Hepatocyte (in vitro differentiated cells): ENCODE measurements at regions not wholly inside any gene's neighbourhood (a gene's known extent, or its start where the extent isn't known, plus 50 kb on each side); places are given as distances from the start of the nearest gene placed in this dataset.
"Not testable (repeated sequence)": the region's sequence is repeated elsewhere in the genome, so short reads cannot be mapped to it uniquely, and the experiment has no call there.

Experiments
- DNase-seq: peaks from one replicate; pipeline ENCODE4 v3.0.0-alpha.2; 2016; ENCODE audit warnings: low spot score
- H2AFZ ChIP-seq: fragments of 200-600 bp; sonication (generic); 2 replicates; pipeline ENCODE4 v1.6.0; 2016; ENCODE audit warnings: antibody characterized with exemption, mild to moderate bottlenecking
- H3K27ac ChIP-seq: fragments of 200-600 bp; sonication (generic); 2 replicates; pipeline ENCODE4 v1.5.1; 2016; ENCODE audit warnings: mild to moderate bottlenecking
- H3K27me3 ChIP-seq: fragments of 200-600 bp; sonication (generic); 2 replicates; pipeline ENCODE4 v1.6.1; 2016
- H3K36me3 ChIP-seq: fragments of 200-600 bp; sonication (generic); replicated peaks from 2 replicates; pipeline ENCODE4 v1.5.1; 2016; ENCODE audit warnings: low read depth; ENCODE audit not compliant: insufficient read depth
- H3K4me1 ChIP-seq: fragments of 200-600 bp; sonication (generic); 2 replicates; pipeline ENCODE4 v1.5.1; 2016; ENCODE audit warnings: mild to moderate bottlenecking, moderate library complexity; ENCODE audit not compliant: insufficient read depth
- H3K4me2 ChIP-seq: fragments of 200-600 bp; sonication (generic); 2 replicates; pipeline ENCODE4 v1.6.0; 2016
- H3K4me3 ChIP-seq: fragments of 200-600 bp; sonication (generic); 2 replicates; pipeline ENCODE4 v1.5.1; 2016; ENCODE audit warnings: mild to moderate bottlenecking
- H3K79me2 ChIP-seq: fragments of 200-600 bp; sonication (generic); 2 replicates; pipeline ENCODE4 v1.6.0; 2017; ENCODE audit warnings: mild to moderate bottlenecking
- H3K9me2 ChIP-seq: fragments of 200-600 bp; sonication (generic); replicated peaks from 2 replicates; pipeline ENCODE4 v1.6.0; 2017; ENCODE audit warnings: mild to moderate bottlenecking; ENCODE audit not compliant: insufficient read depth
- H3K9me3 ChIP-seq: fragments of 200-600 bp; sonication (generic); 2 replicates; pipeline ENCODE4 v1.5.1; 2016; ENCODE audit warnings: low read depth, mild to moderate bottlenecking
- H4K20me1 ChIP-seq: fragments of 200-600 bp; sonication (generic); 2 replicates; pipeline ENCODE4 v1.6.0; 2016; ENCODE audit warnings: mild to moderate bottlenecking; ENCODE audit not compliant: insufficient read depth, poor library complexity, severe bottlenecking
- EZH2 ChIP-seq: fragments of 200-600 bp; sonication (generic); IDR thresholded peaks from 2 replicates; pipeline ENCODE4 v1.6.1; 2016; ENCODE audit warnings: antibody characterized with exemption, mild to moderate bottlenecking, borderline replicate concordance
- EZH2phosphoT487 ChIP-seq: fragments of 200-600 bp; sonication (generic); IDR thresholded peaks from one replicate; pipeline ENCODE4 v1.6.1; 2018; ENCODE audit warnings: antibody characterized with exemption, mild to moderate bottlenecking, low read depth, moderate library complexity; ENCODE audit not compliant: unreplicated experiment, severe bottlenecking
- WGBS: methylation state at CpG from one replicate; pipeline ENCODE4 v1.1.6; 2016; ENCODE audit warnings: low lambda C conversion rate; ENCODE audit errors: missing lambda C conversion rate; 5-methylcytosine and 5-hydroxymethylcytosine counted together
- TF ChIP-seq, protein P1 (sequence below): fragments of 200-600 bp; sonication (generic); IDR thresholded peaks from 2 replicates; pipeline ENCODE4 v1.5.1; 2016; ENCODE audit warnings: antibody characterized with exemption, mild to moderate bottlenecking; ENCODE audit not compliant: poor library complexity

DNA sequence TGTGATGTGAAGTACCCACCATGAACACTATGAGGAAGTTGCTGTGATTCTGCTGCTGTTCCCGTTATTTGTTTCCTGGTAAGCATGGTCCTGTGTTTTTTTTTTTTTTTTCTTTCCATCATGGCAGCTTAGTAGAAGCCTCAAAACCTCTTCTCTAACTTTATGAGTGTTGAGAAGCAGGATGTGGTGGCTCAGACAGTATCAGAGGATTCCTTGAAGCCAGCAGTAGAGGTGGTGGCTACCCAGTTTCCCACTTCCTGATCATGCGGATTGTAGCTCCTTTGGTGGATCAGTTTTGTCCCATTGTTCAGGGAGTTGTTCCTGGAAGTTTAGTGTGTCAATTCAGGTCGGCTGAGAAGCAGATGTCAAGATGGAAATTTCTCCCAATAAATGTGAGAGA, 175.8 kb downstream of the ATP23 start:
- Histone ChIP-seq H3K36me3 (no peaks in the 10 kb centered on the region), H3K4me1 (no peaks in the 10 kb centered on the region), H3K79me2 (no peaks in the 10 kb centered on the region), H3K27ac (no peak overlapping the region), H3K4me3 (no peak overlapping the region), H3K4me2 (no peak overlapping the region), H4K20me1 (no peaks in the 10 kb centered on the region), H3K27me3 (no peaks in the 10 kb centered on the region), H2AFZ (no peak overlapping the region), H3K9me2 (no peaks in the 10 kb centered on the region), H3K9me3 (no peaks in the 10 kb centered on the region)
- no peak for DNase-seq
- WGBS = 70% methylated on average over 3 of the region's 3 CpGs
- TF ChIP-seq EZH2 (no peak), EZH2phosphoT487 (no peak)
- TF ChIP-seq, protein P1, sequence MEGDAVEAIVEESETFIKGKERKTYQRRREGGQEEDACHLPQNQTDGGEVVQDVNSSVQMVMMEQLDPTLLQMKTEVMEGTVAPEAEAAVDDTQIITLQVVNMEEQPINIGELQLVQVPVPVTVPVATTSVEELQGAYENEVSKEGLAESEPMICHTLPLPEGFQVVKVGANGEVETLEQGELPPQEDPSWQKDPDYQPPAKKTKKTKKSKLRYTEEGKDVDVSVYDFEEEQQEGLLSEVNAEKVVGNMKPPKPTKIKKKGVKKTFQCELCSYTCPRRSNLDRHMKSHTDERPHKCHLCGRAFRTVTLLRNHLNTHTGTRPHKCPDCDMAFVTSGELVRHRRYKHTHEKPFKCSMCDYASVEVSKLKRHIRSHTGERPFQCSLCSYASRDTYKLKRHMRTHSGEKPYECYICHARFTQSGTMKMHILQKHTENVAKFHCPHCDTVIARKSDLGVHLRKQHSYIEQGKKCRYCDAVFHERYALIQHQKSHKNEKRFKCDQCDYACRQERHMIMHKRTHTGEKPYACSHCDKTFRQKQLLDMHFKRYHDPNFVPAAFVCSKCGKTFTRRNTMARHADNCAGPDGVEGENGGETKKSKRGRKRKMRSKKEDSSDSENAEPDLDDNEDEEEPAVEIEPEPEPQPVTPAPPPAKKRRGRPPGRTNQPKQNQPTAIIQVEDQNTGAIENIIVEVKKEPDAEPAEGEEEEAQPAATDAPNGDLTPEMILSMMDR = no peak

GRCh38 chr12:58117667-58118066, 176.3 kb downstream of the ATP23 start:
- Histone ChIP-seq H3K27me3 (no peaks in the 10 kb centered on the region), H3K79me2 (no peaks in the 10 kb centered on the region), H3K9me3 (no peaks in the 10 kb centered on the region), H3K4me1 (no peaks in the 10 kb centered on the region), H3K4me3 (no peak overlapping the region), H4K20me1 (no peaks in the 10 kb centered on the region), H3K27ac (no peak overlapping the region), H3K4me2 (no peak overlapping the region), H2AFZ (no peak overlapping the region), H3K9me2 (no peaks in the 10 kb centered on the region), H3K36me3 (no peaks in the 10 kb centered on the region)
- DNase-seq = no peak
- WGBS = 83% methylated on average over 4 of the region's 4 CpGs
- TF ChIP-seq, protein P1 = no peak
- TF ChIP-seq EZH2phosphoT487 (no peak), EZH2 (no peak)

DNA sequence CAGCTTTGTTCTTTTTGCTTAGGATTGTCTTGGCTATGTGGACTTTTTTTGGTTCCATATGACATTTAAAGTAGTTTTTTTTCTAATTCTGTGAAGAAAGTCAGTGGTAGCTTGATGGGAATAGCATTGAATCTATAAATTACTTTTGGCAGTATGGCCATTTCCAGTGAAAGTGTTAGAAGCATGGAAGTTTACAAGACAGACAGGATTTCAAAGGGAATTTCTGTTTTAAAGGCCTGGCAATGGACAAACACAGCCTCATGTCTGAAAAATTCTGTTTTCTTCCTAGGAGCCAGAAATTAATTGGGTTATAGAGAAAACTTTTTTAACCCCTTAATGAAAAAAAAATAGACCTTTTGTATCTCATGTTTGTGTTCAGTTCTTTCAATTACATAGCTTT, 184.4 kb downstream of the ATP23 start:
- not testable (repeated sequence) for H3K27ac ChIP-seq, H3K9me2 ChIP-seq

DNA sequence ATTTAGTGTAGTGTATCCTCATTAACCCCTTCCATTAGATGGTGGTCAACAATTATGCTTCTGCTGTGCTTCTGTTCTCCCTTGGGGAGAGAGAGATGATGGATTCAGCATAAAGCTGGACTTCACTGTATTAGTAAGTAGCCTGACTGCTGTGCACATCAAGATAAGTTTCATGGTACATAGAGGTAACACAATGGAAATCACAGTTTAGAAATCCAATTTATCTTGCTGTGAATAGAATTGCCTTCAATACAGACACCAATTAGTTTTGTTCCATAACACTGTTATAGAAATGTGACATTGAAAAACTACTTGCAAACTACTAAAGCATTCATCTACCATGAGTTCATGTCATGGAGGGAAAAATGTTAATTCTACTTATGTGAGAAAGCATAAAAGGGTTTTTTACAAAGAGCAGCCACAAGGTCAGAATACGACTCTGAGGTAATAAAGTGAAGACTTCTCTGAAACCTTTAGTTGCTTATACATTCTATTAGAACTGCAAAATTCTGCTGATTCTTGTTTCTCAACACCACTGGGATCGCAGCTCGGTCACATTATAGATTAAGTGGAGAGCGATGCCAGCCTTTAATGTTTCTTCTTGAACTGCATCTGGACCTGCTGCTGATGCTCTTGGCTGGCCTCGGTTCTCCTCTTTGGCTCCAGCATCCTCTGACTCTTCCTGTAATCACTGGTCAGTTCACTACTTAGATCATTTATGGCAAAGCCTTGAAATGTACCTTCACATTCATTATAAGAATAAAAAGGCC, 190.8 kb downstream of the ATP23 start:
- Histone ChIP-seq H3K27me3 (no peaks in the 10 kb centered on the region), H3K4me3 (no peak overlapping the region), H3K79me2 (no peaks in the 10 kb centered on the region), H3K36me3 (no peaks in the 10 kb centered on the region), H3K9me3 (no peaks in the 10 kb centered on the region), H2AFZ (no peak overlapping the region), H3K9me2 (no peaks in the 10 kb centered on the region), H3K4me1 (no peaks in the 10 kb centered on the region), H3K4me2 (no peak overlapping the region), H3K27ac (no peak overlapping the region), H4K20me1 (no peaks in the 10 kb centered on the region)
- TF ChIP-seq EZH2 (no peak), EZH2phosphoT487 (no peak)
- TF ChIP-seq, protein P1 = no peak
- WGBS = 92% methylated on average over 5 of the region's 5 CpGs
- DNase-seq = no peak

More for the DNA sequence above, 184.4 kb downstream of the ATP23 start:
- DNase-seq, H3K36me3 ChIP-seq, H4K20me1 ChIP-seq, H3K79me2 ChIP-seq, H3K4me1 ChIP-seq, H3K27me3 ChIP-seq, H3K9me3 ChIP-seq, H3K4me3 ChIP-seq, H2AFZ ChIP-seq, H3K4me2 ChIP-seq: not testable (repeated sequence)
